Type B pancreatic cell (in vitro differentiated cells): ENCODE measurements at regions not wholly inside any gene's neighbourhood (a gene's known extent, or its start where the extent isn't known, plus 50 kb on each side); places are given as distances from the start of the nearest gene placed in this dataset.

Experiments
- DNase-seq: peaks from one replicate; pipeline ENCODE4 v3.0.0; 2021; ENCODE audit warnings: mixed read lengths; ENCODE audit not compliant: unreplicated experiment; ENCODE audit errors: extremely low spot score
- H3K27ac Mint-ChIP-seq: 2 replicates; pipeline ENCODE4 v1.8.0; 2021; ENCODE audit warnings: mild to moderate bottlenecking, mixed read lengths
- H3K27me3 Mint-ChIP-seq: 2 replicates; pipeline ENCODE4 v1.8.0; 2021; ENCODE audit warnings: mixed read lengths
- H3K36me3 Mint-ChIP-seq: 2 replicates; pipeline ENCODE4 v1.8.0; 2021; ENCODE audit warnings: mixed read lengths
- H3K4me1 Mint-ChIP-seq: one replicate; pipeline ENCODE4 v1.8.0; 2021; ENCODE audit warnings: mixed read lengths; ENCODE audit not compliant: unreplicated experiment
- H3K4me3 Mint-ChIP-seq: 2 replicates; pipeline ENCODE4 v1.8.0; 2021; ENCODE audit warnings: mild to moderate bottlenecking, mixed read lengths
- H3K9me3 Mint-ChIP-seq: 2 replicates; pipeline ENCODE4 v1.8.0; 2021; ENCODE audit warnings: mixed read lengths
- CTCF ChIP-seq: fragments of 200-600 bp; sonication (generic); conservative IDR thresholded peaks from 2 replicates; pipeline ENCODE4 v1.5.0; 2021; ENCODE audit warnings: antibody characterized with exemption, mild to moderate bottlenecking

- no peak for TF ChIP-seq CTCF
- DNase-seq: peak; percentile 50
- no peak overlapping the region for H3K27ac Mint-ChIP-seq
Measured at GRCh38 chr19:32165141-32165540, 180.3 kb upstream of the ZNF507 start.

DNA sequence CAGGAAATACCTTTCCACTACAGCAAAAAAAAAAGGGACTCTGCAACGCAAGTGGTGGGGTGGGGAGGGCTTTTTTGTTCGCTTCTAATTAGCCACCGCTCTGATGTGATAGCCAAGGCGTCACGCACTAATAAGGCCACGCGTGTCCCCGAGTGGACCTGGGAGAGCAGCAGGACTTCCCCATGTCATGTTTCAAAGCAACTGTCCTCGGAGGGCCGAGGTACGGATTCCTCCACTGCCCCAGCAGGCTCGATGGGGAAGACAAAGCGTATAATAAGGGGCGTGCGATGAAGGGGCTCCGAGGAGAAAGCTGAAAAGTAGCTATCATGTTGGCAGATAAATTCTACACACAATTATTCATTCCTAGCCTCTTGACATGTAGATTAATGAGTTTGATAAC, 179.7 kb upstream of the ZNF507 start:
- no peaks in the 10 kb centered on the region for H3K4me1 Mint-ChIP-seq
- no peak overlapping the region for H3K27ac Mint-ChIP-seq
- peaks cover 14% of the 10 kb centered on the region for H3K27me3 Mint-ChIP-seq
- peak; percentile 31 for DNase-seq
- no peak overlapping the region for H3K4me3 Mint-ChIP-seq
- no peak for TF ChIP-seq CTCF
- H3K36me3 Mint-ChIP-seq: no peaks in the 10 kb centered on the region
- H3K9me3 Mint-ChIP-seq: no peaks in the 10 kb centered on the region

More at GRCh38 chr19:32165141-32165540, 180.3 kb upstream of the ZNF507 start:
- no peak overlapping the region for H3K4me3 Mint-ChIP-seq
- H3K36me3 Mint-ChIP-seq: no peaks in the 10 kb centered on the region
- H3K27me3 Mint-ChIP-seq: peaks cover 14% of the 10 kb centered on the region
- H3K4me1 Mint-ChIP-seq: no peaks in the 10 kb centered on the region
- no peaks in the 10 kb centered on the region for H3K9me3 Mint-ChIP-seq

DNA sequence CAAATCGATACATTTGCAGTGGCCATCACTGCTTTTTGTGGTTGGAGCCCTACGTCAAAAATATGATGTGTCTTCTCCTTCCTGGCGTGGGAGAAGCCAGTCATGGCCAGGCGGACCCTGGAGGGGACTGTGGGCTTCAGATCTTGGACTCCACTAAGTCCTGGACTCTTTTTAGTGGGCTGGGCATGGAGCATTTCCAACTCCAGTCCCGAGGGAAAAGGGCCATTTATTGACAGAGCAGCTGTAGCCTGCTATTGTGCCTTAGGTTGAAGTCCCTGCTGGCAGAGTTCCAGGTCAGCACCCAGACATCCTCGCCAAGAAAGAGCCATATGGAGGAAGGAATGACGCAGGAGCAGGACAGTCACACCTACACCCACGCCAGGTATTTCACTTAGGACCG, 179.2 kb upstream of the ZNF507 start:
- peaks cover 11% of the 10 kb centered on the region for H3K27me3 Mint-ChIP-seq
- no peak for TF ChIP-seq CTCF
- DNase-seq: peak; percentile 24
- H3K4me3 Mint-ChIP-seq: no peak overlapping the region
- no peaks in the 10 kb centered on the region for H3K36me3 Mint-ChIP-seq
- H3K9me3 Mint-ChIP-seq: no peaks in the 10 kb centered on the region
- no peak overlapping the region for H3K27ac Mint-ChIP-seq
- H3K4me1 Mint-ChIP-seq: peaks cover 2% of the 10 kb centered on the region

DNA sequence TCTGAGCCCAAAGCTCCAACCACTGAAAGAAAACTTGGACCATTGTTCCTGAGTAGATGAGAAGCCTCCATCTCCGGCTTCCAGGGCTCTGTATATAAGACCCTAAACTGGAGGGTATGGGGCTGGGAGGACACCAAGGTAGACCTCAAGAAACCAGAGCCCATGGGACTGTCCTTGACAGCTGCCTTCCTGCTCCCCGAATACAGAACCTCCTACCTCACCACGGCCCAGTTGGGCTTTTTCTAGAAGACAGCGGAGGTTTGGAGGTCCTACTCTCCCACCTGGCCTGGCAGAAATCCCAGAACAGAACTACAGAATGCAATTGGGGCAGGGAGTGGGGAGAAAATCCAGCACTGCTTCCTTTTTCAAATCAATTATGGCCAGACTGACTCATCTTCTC, 177.3 kb upstream of the ZNF507 start:
- Mint-ChIP-seq H3K4me3 (no peak overlapping the region), H3K4me1 (peaks cover 19% of the 10 kb centered on the region), H3K27ac (no peak overlapping the region), H3K36me3 (no peaks in the 10 kb centered on the region), H3K27me3 (peaks cover 24% of the 10 kb centered on the region), H3K9me3 (no peaks in the 10 kb centered on the region)
- no peak for TF ChIP-seq CTCF
- DNase-seq: peak; percentile 22

GRCh38 chr19:32168606-32169005, 176.8 kb upstream of the ZNF507 start:
- H3K27ac Mint-ChIP-seq: no peak overlapping the region
- no peaks in the 10 kb centered on the region for H3K36me3 Mint-ChIP-seq
- no peak for TF ChIP-seq CTCF
- H3K4me3 Mint-ChIP-seq: no peak overlapping the region
- peak; percentile 31 for DNase-seq
- H3K4me1 Mint-ChIP-seq: peaks cover 19% of the 10 kb centered on the region
- no peaks in the 10 kb centered on the region for H3K9me3 Mint-ChIP-seq
- H3K27me3 Mint-ChIP-seq: peaks cover 24% of the 10 kb centered on the region

DNA sequence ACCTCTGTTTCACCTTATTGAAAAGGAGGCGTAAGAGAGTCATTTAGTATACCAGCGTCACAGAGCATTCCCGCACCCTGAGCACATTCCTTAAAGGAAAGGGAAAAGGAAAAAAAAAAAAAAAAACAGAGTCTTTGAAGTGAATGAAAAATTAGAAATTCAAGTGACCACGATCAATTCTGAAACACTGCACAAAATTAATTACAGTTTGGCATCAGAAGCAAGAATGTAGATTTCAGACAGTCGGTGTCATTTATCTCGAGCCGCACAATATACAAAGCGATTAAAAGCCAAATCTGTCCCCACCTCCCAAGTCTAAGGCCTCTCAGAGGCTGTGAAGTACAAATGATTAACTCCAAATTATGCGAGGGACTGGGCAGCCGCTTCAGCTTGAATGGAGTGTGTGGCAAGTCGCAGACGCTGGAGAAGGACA, 173.7 kb upstream of the ZNF507 start:
- Mint-ChIP-seq H3K4me3 (peak overlapping the region; percentile 34), H3K4me1 (peaks cover 19% of the 10 kb centered on the region), H3K36me3 (no peaks in the 10 kb centered on the region), H3K27ac (no peak overlapping the region), H3K27me3 (peaks cover 31% of the 10 kb centered on the region), H3K9me3 (no peaks in the 10 kb centered on the region)
- DNase-seq: peak; percentile 31
- no peak for TF ChIP-seq CTCF
